Fibroblast of lung (primary cell): ENCODE measurements at regions not wholly inside any gene's neighbourhood (a gene's known extent, or its start where the extent isn't known, plus 50 kb on each side); places are given as distances from the start of the nearest gene placed in this dataset.

Experiments used
- DNase-seq, 2 donors: peaks; one replicate each; pipeline versions ENCODE4 v3.0.0 to v3.0.0-alpha.2; 2010; ENCODE audit warnings: low read depth in 2 of 2
- H2AFZ ChIP-seq: 2 replicates; pipeline ENCODE4 v1.5.1; 2012; ENCODE audit warnings: low read length, control low read depth, inconsistent platforms
- H3K27ac ChIP-seq: 2 replicates; pipeline ENCODE4 v1.5.1; 2011; ENCODE audit warnings: low read length, control low read depth; ENCODE audit not compliant: insufficient read depth
- H3K27me3 ChIP-seq: 2 replicates; pipeline ENCODE4 v1.5.1; 2011; ENCODE audit warnings: mild to moderate bottlenecking, low read length; ENCODE audit not compliant: control insufficient read depth, insufficient read depth
- H3K36me3 ChIP-seq: 2 replicates; pipeline ENCODE4 v1.5.1; 2011; ENCODE audit warnings: low read length; ENCODE audit not compliant: control insufficient read depth, insufficient read depth
- H3K4me1 ChIP-seq: 2 replicates; pipeline ENCODE4 v1.5.1; 2011; ENCODE audit warnings: low read length; ENCODE audit not compliant: control insufficient read depth, insufficient read depth; ENCODE audit errors: extremely low read depth
- H3K4me2 ChIP-seq: 2 replicates; pipeline ENCODE4 v1.5.1; 2011; ENCODE audit warnings: low read length, control low read depth; ENCODE audit not compliant: insufficient read depth; ENCODE audit errors: extremely low read depth
- H3K4me3 ChIP-seq, 4 experiments: fragments of 200-600 bp in 1 of 4; sonication (generic) in 1 of 4; replicated peaks in 1 of 4; 2 replicates each; pipeline ENCODE4 v1.5.1; 2011 to 2016; ENCODE audit warnings: low read length in 4 of 4, low read depth in 3 of 4, mild to moderate bottlenecking in 3 of 4, control low read depth in 2 of 4, inconsistent platforms in 1 of 4, mixed read lengths in 1 of 4; ENCODE audit not compliant: insufficient read depth in 1 of 4; ENCODE audit errors: control extremely low read depth in 1 of 4
- H3K79me2 ChIP-seq: 2 replicates; pipeline ENCODE4 v1.5.1; 2012; ENCODE audit warnings: mild to moderate bottlenecking, low read length, inconsistent platforms; ENCODE audit not compliant: control insufficient read depth, insufficient read depth
- H3K9ac ChIP-seq: 2 replicates; pipeline ENCODE4 v1.5.1; 2011; ENCODE audit warnings: mild to moderate bottlenecking, low read length, control low read depth; ENCODE audit not compliant: insufficient read depth
- H3K9me3 ChIP-seq: 2 replicates; pipeline ENCODE4 v1.5.1; 2012; ENCODE audit warnings: low read depth, low read length; ENCODE audit not compliant: control insufficient read depth, insufficient read depth
- H4K20me1 ChIP-seq: 2 replicates; pipeline ENCODE4 v1.5.1; 2011; ENCODE audit warnings: low read length; ENCODE audit not compliant: control insufficient read depth, insufficient read depth; ENCODE audit errors: extremely low read depth
- CTCF ChIP-seq, 2 donors: IDR thresholded peaks in 1 of 2; conservative IDR thresholded peaks in 1 of 2; 1 replicate in 1 of 2; 2 replicates in 1 of 2; pipeline ENCODE4 v1.5.1; 2011 to 2012; ENCODE audit warnings: low read length in 2 of 2, control low read depth in 1 of 2, inconsistent platforms in 1 of 2, low read depth in 1 of 2, mild to moderate bottlenecking in 1 of 2
- EZH2 ChIP-seq: IDR thresholded peaks from 2 replicates; pipeline ENCODE4 v1.5.1; 2012; ENCODE audit warnings: low read length, control low read depth, mild to moderate bottlenecking; ENCODE audit errors: missing control alignments

GRCh38 chr3:73746623-73747022 is 121.9 kb upstream of the PDZRN3 start:
- TF ChIP-seq CTCF (conservative IDR thresholded peaks at IDR 0.05 in 1 of 2, IDR thresholded peaks at IDR 0.05 in 1 of 2; ENCODE audit: low read depth in 1 of 2, low read length in 2 of 2) (no peak), EZH2 (no peak)
- Histone ChIP-seq H4K20me1 (no peaks in the 10 kb centered on the region), H3K9me3 (no peaks in the 10 kb centered on the region), H2AFZ (no peak overlapping the region), H3K4me3 (no peak overlapping the region), H3K27ac (no peak overlapping the region), H3K9ac (no peak overlapping the region), H3K4me1 (no peaks in the 10 kb centered on the region), H3K27me3 (no peaks in the 10 kb centered on the region), H3K79me2 (no peaks in the 10 kb centered on the region), H3K4me2 (no peak overlapping the region), H3K36me3 (no peaks in the 10 kb centered on the region)
- no peak for DNase-seq

GRCh38 chr3:73745526-73746191 is 120.9 kb upstream of the PDZRN3 start:
- no peaks in the 10 kb centered on the region for H3K27me3 ChIP-seq
- H4K20me1 ChIP-seq, result no peaks in the 10 kb centered on the region
- DNase-seq, result peak; percentile 9 to 56
- no peak overlapping the region for H3K27ac ChIP-seq
- H3K4me3 ChIP-seq, result no peak overlapping the region
- TF ChIP-seq EZH2 (no peak), CTCF (conservative IDR thresholded peaks at IDR 0.05 in 1 of 2, IDR thresholded peaks at IDR 0.05 in 1 of 2; ENCODE audit: low read depth in 1 of 2, low read length in 2 of 2) (no peak)
- H3K4me2 ChIP-seq, result no peak overlapping the region
- no peaks in the 10 kb centered on the region for H3K36me3 ChIP-seq
- H3K9ac ChIP-seq, result no peak overlapping the region
- no peak overlapping the region for H2AFZ ChIP-seq
- H3K4me1 ChIP-seq, result no peaks in the 10 kb centered on the region
- no peaks in the 10 kb centered on the region for H3K9me3 ChIP-seq
- H3K79me2 ChIP-seq, result no peaks in the 10 kb centered on the region

GRCh38 chr3:73743551-73743950 is 118.8 kb upstream of the PDZRN3 start:
- H3K4me3 ChIP-seq, result no peak overlapping the region
- TF ChIP-seq CTCF (conservative IDR thresholded peaks at IDR 0.05 in 1 of 2, IDR thresholded peaks at IDR 0.05 in 1 of 2; ENCODE audit: low read depth in 1 of 2, low read length in 2 of 2) (no peak), EZH2 (no peak)
- peak overlapping the region; percentile 36 for H2AFZ ChIP-seq
- no peaks in the 10 kb centered on the region for H4K20me1 ChIP-seq
- no peaks in the 10 kb centered on the region for H3K4me1 ChIP-seq
- H3K79me2 ChIP-seq, result no peaks in the 10 kb centered on the region
- H3K27me3 ChIP-seq, result no peaks in the 10 kb centered on the region
- DNase-seq, result peak in 1 of 2 donors; percentile 28
- H3K27ac ChIP-seq, result no peak overlapping the region
- H3K36me3 ChIP-seq, result no peaks in the 10 kb centered on the region
- H3K4me2 ChIP-seq, result no peak overlapping the region
- H3K9me3 ChIP-seq, result no peaks in the 10 kb centered on the region
- H3K9ac ChIP-seq, result no peak overlapping the region
